Stimulated activated naive CD4-positive, alpha-beta T cell (primary cell): ENCODE measurements at regions not wholly inside any gene's neighbourhood (a gene's known extent, or its start where the extent isn't known, plus 50 kb on each side); places are given as distances from the start of the nearest gene placed in this dataset.

Source experiments
- DNase-seq, 6 experiments: peaks; one replicate each; lab custom pipeline; 2025; lab: John Stamatoyannopoulos, UW

DNA sequence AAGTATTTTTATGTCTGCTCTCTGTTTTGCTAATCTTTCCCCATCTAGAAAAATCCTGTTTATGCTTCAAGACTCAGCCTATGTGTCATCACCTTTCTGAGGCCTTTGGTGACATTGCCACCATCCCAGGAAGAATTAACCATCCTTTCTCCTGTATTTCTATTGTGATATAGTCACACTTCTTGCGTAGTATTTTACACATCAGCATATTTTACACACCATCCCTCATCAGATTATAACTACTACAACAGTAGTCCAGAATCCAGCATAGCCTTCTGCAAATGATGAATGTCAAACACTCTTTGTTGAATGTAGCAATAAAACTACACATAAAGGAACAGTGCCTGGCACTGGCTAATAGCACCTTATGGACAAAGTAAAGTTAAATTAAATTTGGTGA lies 275.3 kb upstream of the C1orf87 start:
- DNase-seq: no peak

- DNase-seq: no peak
These were observed 272.1 kb upstream of the C1orf87 start for GRCh38 chr1:60345621-60346020.

DNA sequence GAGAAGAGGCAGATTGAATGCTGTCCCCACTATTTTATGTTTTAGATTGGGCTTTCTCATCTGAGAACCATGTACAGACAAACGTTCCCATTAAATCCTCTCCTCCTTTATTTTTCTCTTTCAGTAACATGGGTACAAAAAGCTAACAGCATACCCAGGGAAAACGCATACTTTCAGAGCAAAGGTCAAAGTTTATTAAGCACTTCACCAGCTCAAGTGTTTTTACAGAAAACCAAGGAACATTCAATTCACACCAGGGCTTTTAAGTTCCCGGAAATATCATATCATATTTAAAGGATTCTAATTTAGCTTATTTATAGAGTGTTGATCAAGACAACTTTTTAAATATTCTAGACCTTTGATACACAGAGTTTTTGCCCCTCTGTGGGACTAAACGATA lies 271.5 kb upstream of the C1orf87 start:
- DNase-seq: no peak

DNA sequence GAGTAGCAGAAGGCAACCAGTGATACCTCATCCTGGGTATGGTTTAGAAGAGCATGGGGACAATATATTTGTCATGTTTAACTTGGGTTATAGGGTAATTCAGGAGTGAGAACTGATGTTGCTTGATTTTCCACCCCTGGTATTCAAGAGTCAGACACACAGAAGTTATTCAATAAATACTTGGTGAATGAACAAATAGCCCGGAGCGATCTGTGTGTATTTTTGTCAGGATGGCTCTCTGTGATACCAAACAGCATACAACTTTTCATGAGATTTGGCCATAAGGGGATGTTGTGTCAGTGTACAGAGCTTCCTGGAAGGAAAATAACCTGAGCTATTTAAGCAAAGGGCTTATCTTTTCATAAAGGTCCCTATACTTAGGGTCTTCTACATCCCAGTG lies 270.2 kb upstream of the C1orf87 start:
- DNase-seq: no peak

- DNase-seq: no peak
These were observed 269.0 kb upstream of the C1orf87 start for GRCh38 chr1:60342569-60342968.

DNA sequence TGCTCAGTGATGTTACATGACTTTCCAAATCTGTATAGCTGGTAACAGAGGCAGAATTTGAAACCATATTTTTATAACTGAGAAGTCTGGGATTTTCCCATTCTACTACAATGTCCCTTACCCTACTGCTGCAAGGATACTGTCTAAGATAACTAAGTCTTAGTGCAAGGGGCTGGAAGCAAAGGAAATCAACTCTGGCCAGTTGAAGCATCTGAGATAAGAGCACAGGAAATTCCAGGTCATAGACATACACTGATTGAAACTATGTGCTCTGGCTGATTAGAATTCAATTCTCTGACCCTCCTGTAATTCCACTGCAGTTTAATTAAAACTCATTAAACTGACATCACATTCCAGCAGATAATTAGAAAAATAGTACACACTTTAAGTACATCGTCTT lies 267.7 kb upstream of the C1orf87 start:
- DNase-seq: no peak

GRCh38 chr1:60331647-60332046 lies 258.1 kb upstream of the C1orf87 start:
- DNase-seq: no peak

DNA sequence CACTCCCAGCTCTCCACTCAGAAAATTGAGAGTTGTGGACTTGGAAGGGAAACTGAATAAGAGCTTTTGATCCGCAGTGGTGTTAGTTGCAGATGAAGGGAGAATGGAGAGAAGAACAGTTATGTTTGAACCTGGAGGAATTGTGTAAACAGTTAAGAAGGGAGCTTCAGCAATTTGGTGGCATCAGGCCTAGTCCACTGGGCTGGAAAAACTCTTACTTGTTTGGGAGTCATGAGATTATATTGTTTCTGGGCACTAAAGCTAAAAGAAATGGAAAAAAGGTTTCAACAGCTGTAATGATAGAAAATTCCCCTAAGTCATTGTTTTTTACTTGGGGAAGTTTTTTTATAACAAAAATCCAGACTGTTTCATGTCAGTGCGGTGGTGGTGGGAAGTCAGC lies 256.1 kb upstream of the C1orf87 start:
- DNase-seq: no peak

DNA sequence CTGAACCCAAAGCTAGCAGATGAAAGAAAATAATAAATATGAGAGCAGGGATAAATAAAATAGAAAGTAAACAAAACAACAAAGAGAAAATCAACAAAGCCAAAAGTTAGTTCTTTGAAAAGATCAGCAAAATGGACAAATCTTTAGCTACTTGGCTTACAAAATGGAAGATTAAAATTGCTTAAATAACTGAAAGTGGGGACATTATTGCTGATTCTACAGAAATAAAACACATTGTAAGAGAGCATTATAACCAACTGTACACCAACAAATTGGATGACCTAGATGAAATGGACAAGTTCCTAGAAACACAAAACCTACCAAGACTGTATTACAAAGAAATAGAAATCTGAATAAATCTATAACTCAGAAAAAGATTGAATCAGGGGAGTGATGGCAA lies 238.3 kb upstream of the C1orf87 start:
- DNase-seq: no peak

DNA sequence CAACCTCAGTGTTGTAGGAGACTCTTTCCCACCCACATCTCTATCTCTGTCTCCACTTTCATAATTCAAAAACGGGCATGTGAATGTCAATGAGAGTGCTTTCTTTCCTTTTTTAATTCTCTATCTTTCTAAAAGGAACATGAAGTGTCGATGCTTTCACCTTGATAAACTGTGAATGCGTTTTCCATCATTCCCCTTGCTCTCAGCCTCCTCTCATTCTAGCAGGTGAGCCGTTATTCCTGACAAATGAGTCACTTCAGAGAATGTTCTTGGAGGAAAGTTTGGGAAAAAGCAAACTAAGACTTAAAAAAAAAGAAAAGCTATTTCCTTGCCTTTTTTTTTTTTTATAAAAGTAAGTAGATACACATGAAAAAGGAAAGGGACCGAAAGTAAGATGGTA lies 226.0 kb upstream of the C1orf87 start:
- DNase-seq: no peak

- no peak for DNase-seq
These were observed 224.7 kb upstream of the C1orf87 start for GRCh38 chr1:60298290-60298689.

DNA sequence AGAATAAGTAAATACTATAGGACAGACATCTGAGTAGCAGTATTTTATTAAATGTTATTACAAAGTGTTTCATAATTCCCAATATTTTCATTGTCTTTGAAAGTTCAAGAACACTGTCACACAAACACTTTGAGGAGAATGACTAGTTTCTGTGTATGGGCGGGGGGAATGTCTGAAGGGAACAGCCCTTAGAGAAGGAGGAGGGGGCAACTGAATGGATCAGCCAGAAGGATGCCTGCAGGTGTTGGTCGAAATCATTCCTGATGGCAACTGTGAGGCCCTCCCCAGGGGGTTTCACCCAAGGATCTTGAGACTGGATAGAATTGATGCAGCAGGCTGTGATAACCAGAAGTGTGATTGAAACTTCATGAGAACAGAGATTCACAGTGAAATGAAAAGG lies 223.2 kb upstream of the C1orf87 start:
- DNase-seq: no peak

- no peak for DNase-seq
These were observed 218.6 kb upstream of the C1orf87 start for GRCh38 chr1:60292140-60292539.

DNA sequence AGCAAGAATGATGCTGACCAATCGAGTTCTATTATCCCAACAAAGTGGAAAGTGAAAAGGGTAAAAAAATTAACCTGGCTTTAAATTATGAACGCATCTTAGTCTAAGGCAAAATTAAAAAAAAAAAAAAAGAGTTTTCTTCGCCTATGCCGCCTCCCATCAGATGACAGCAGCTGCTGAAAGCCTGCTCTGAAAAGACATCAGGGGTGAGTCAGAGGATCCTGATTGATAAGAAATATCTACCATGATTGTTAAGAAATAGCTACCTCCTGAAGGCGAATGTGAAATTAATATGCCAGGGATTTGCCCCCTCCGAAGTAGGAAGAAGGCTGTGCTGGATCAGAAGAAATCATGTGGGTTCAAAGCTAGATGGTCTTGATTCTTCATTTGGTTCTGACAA lies 216.8 kb upstream of the C1orf87 start:
- DNase-seq: no peak

DNA sequence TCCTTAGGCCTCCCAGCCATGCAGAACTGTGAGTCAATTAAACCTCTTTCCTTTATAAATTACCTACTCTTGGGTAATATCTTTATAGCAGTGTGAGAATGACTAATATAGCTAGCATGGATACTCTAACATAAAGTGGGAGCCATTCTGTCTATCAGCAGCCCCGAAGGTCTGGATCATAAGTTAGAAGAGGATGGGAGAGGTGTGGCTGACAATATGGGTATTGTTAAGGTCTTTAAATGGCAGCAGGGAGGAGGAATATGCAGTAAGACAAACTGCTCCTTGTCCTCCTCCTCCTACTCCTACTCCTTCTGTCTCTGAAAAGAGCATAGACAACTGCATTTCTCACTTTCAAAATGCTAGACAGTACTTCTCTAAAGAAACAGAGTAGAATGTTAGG lies 214.0 kb upstream of the C1orf87 start:
- no peak for DNase-seq

DNA sequence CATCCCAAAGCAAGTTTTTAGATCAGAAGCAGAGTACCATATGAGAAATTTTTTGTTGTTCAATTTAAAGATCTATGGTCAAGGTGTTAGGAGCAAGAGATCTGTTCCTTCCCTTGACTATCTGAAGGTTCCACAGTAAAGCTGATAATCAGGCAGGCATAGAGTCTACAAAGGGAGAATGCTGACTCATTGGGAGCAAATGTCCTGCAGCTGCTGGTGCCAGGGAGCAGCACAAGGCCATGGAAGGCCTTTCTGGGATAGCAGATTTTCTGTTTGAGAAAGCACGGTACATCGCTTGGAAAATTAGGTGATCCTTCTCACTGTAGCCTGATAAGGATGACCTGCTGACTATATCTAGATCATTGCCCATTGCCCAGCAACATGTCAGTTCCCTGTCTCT lies 210.1 kb upstream of the C1orf87 start:
- DNase-seq: no peak

DNA sequence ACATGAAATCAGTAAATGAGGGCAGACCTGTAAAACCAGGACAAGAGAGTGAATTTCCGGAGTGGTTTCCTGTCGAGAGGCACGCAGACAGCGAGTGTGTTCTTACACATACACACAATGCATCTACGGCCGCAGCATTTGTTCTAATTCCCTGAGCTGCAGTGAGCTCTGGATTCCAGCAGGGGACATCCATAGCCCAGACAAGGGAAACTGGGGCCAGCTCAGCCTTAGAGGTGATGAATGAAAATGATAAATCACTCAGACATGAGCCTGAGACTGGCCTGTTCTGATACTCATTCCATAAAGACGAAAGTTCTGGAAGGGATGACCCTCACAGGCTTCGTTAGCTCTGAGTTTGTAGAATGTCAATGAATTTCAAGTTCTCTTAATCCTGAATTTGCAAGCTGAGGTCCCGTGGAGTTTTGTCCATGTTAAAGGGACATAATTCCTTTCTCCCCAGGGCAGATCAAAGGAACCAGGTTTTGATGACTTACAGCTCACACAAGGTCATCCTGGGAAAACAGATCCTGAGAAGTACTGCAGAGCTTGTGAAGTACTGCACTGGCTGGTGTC lies 207.9 kb upstream of the C1orf87 start:
- DNase-seq: no peak

DNA sequence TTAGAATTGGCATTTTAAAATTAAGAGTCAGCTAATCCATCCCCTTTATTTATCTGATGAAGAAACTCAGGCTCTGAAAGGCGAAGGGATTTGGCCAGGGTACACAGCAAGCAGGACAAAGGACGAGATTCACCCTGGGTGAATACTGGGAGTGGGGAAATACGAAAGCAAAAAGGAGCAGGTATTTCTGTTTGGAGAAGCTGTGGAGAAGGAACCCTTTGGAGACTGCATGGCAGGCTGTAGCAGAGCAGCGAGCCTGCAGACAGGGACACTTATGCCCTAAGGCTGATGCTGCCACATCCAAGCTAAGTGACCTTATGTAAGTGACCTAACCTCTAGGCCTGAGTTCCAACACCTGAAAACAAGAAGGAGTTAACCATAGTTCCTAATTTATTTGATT lies 207.2 kb upstream of the C1orf87 start:
- DNase-seq: no peak

DNA sequence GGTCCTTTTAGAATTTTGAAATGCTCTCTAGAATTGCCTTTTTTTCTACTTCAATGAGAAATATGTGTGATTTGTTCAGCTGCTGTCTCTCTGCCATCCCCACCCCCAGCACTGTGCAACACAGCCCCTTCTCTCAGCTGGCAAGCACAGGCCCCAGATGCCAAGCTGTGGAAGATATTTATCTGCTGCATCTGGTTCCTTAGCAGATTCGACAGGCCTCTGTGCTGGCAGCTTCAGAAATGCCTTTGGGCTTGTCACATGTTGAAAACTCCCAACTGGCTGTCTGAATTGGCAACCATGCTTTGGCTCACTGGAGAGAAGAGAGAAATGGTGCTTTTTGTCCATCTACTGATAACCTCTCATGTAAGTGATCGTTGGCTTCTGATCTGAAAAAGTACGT lies 206.7 kb upstream of the C1orf87 start:
- no peak for DNase-seq

DNA sequence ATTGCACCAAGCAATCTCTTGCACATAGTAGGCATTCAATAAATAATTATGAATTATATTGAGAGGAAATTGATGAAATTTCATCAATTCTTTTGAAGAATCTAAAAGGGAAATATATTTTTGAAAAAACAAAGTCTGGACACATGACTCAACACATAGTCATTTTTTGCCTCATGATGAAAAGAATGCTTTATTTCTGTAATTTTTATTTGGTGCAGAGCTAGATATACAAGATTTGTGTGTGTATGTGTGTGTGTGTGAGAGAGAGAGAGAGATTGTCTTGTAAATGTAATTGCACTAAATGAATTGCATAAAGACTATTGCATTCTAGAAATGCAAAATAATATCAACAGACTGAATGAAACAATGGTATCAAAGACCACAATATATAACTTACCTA lies 206.2 kb upstream of the C1orf87 start:
- DNase-seq: no peak

DNA sequence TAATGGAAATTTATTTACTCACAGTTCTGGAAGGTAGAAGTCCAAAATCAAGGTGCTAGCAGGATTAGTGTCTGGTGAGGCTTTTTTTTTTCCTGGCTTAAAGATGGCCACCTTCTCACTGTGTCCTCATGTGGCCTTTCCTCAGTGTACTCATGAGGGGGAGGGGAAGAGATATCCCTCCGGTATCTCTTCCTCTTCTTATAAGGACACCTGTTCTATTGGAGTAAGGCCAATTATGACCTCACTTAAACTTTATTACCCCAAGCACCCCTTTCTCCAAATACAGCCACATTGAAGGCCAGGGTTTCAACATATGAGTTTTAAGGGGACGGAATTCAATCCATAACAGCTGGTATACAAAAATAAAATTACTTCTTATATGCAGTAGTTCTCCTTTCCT lies 203.7 kb upstream of the C1orf87 start:
- no peak for DNase-seq

- no peak for DNase-seq
These were observed 201.1 kb upstream of the C1orf87 start for GRCh38 chr1:60274422-60275290.

GRCh38 chr1:60273185-60273584 lies 199.6 kb upstream of the C1orf87 start:
- DNase-seq: no peak

GRCh38 chr1:60271041-60271440 lies 197.5 kb upstream of the C1orf87 start:
- no peak for DNase-seq
